Hippocampal formation (tissue), 2 donors: ENCODE measurements at regions not wholly inside any gene's neighbourhood (a gene's known extent, or its start where the extent isn't known, plus 50 kb on each side); places are given as distances from the start of the nearest gene placed in this dataset.
"Not testable (repeated sequence)": the region's sequence is repeated elsewhere in the genome, so short reads cannot be mapped to it uniquely, and the experiment has no call there.

Experiments
- DNase-seq, 2 donors: peaks; one replicate each; lab custom pipeline; 2025; lab: John Stamatoyannopoulos, UW

DNA sequence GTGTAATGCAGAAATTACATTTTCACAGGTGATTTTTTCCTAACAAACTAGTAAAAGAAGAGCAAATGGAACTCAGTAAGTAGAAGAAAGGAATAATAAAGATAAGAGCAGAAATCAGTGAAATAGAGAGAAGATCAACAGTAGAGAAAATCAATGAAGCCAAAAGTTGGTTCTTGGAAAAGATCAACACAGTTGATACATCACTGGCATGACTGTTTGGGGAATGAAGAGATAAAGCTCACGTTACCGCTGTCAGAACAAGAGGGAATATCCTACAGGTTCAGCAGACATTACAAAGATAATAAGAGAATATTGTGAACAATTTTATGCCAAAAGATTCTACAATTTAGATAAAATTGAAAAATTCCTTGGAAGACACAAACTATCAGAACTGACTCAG, 146.4 kb downstream of the ACTR3B start:
- DNase-seq = no peak

DNA sequence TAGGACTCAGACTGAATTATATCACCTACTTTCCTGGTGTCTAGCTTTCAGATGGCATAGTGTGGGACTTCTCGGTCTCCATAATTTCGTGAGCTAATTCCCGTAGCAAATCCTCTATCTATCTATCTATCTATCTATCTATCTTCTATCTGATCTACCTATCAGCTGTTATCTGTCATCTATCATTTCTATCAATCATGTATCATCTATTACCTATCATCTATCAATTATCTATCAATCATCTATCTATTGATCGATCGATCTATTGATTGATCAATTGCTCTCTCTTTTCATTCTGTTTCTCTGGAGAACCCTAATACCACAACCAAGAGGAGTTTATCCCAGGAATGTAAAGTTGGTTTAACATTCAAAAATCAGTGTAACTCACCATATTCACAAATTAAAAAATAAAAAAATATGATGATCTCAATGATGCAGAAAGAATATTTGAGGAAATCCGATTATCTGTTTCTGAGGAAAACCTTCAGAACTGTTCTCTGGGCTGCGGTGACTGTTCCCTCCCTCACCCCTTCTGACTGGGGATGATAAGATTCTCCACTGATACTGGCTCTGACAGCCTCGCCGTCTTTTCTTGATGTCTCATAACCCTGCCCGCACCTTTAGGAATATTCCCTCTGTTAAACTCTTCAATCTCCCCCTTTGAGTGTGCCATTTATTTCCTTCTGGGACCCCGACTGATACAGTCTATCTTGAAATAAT, 147.7 kb downstream of the ACTR3B start:
- DNase-seq = no peak

DNA sequence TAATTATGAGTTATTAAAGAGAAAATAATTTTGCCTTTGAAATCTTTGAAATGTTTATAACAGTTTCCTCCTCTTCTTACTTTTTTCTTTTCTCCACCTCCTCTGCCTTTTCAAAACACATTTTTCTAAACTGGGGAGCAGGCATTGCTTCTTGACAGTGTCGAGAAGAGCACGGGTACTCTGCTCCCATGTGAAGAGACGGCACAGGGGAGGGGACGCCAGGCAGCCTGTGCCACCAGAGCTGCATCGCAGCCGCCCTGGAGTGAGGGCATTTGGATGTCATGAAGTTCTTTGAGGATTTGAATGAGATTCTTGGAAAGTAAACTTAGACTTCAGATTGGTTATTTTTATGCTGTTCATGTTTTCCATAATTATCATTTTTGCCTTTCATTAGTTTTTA, 149.7 kb downstream of the ACTR3B start:
- no peak for DNase-seq

DNA sequence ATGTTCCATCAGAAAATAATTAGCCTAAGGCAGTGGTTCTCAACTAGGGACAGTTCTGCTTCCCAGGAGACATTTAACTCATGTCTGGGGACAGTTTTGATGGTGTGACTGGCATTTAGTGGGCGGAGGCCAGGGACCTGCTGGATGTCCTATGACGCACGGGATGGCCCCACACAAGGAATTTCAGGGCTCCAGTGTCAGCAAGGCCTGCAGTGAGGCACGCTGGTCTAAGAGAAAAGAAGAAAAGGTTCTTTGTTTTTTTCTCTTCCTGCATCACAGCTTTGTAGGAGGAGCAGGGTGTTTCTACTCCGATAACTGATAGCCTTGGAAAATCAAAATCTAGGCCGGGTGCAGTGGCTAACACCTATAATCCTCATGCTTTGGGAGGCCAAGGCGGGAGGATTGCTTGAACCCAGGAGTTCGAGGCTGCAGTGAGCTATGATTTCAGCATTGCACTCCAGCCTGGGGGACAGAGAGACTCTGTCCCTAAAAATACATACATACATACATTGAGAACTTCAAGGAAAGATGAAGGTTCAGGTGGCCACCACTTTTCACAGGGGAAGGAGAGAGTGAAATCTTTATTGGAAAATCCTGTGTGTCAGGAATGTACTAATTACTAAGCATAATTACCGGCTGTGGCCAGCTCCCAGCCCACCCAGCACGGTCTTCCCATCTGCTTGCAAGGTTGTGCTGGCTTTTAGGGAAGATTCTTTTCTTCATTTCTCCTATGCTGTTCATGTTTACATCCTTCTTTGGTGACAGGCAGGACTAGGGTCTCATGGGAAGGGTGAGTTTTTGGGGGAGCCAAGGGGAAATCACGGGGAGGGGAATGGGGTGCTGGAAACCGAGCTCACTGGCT, 150.4 kb downstream of the ACTR3B start:
- DNase-seq = no peak

DNA sequence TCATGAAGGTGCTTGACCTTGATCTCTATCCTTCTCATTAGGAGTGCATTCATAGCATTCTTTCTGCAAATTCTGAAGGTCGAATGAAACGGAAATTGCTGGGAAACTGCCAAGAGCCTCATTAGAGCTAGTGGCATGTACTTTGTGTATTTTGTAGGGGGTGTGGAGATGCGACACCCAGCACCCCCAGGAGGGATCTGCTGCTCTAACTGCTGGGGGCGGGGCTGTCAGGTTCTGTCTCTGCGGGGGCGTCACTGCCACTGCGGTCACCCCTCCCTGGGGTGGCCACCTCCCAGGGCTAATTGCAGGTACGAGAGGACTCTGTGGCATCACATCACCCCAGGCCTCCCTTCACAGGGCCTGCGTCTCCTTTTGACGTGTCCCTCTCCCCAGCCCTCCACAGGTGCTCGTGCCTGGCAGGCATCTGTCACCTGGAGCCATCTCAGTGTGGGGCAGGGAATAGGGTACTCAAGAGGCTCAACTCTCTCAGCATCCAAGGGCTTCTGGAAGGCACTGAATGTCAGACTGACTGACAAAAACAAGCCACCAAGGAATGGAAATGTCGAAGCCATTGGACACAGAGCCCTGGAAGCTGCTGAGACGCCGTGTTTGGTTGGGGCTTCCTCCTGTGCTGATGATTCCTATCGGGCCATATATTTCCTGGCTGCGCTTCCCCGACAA, 151.1 kb downstream of the ACTR3B start:
- no peak for DNase-seq

DNA sequence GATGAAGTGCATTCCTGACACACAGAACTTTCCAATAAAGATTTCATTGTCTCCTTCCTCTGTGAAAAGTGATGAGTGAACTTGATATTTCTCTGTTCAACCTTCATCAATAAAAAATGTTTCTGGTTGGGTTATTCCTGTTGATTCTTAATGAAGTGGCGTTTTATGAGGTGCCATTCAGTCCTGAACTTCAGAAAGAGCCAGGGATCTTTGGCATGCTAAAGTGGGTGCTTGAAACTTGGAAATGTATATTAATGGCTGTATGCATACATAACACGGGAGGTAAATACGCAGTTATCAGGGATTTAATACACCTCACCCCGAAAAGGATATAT, 151.6 kb downstream of the ACTR3B start:
- DNase-seq = no peak

DNA sequence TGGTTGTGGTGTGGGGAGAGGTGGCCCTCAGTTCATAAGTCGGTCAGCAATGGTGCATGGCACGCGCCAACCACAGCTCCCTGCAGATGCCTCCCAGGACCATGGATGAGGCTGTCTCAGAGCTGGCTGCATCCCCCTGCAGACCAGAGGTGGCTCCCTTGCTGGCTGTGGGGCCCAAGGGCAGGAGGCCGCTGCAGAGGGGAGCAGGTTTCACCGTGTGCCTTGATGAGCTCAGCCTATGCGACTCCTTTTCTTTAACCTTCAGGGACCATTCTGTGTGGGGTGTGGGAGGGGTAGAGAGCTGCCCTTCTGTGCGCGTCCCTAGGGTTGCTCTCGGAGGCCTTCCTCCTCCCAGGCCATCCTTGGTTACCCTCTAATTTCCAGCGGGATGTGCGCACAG, 152.4 kb downstream of the ACTR3B start:
- DNase-seq = no peak

DNA sequence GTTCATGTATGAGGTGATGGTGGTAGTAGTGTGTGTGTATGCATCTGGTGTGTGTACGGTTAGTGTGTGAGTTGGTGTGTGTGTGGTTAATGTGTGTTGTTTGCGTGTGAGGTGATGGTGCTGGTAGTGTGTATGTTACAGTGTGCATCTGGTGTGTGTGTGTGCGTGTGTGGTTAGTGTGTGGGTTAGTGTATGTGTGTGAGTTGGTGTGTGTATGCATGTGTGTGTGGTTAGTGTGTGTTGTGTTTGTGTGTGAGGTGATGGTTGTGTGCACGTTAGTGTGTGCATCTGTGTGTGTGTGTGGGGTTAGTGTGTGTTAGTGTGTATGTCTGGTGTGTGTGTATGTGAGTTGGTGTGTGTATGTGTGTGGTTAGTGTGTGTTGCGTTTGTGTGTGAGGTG, 153.0 kb downstream of the ACTR3B start:
- no peak for DNase-seq

DNA sequence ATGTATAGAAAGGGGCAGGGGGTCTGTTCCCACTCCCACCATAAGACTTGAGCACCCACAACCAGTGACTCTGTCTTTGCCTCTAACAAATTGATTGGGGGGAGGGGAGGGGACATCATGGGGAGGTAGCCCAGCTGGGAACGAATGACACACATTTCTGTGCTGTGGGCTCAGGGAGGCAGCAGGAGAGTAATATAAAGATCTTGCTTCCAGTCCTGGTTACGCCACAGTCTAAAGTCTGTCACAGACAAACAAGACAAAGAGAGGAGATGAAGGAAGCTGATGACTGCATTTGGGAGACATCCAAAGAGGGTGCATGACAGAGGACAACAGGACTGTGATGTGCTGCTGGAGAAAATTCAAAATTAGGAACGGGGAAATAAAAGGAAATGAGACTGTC, 153.9 kb downstream of the ACTR3B start:
- DNase-seq = no peak

DNA sequence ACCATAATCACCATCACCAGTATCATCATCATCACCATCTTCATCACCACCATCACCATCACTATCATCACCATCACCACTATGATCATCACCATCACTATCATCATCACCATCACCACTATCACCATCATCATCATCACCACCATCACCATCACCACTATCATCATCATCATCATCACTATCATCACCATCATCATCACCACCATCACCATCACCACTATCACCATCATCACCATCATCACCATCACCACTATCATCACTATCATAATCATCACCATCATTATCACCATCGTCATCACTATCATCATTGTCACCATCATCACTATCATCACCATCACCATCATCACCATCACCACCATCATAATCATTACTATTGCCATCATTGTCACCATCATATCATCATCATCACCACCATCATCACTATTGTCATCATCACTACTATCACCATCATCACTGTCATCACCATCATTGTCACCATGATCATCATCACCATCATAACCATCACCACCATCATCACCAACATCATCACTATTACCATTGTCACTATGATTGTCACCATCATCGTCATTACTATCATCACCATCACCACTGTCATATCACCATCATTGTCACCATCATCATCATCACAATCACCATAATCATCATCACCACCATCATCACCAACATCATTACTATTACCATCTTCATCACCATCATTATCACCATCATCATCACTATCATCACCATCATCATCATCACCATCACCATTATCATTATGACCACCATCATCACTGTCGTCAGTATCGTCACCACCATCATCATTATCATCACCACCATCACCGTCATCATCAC, 154.7 kb downstream of the ACTR3B start:
- DNase-seq = no peak

DNA sequence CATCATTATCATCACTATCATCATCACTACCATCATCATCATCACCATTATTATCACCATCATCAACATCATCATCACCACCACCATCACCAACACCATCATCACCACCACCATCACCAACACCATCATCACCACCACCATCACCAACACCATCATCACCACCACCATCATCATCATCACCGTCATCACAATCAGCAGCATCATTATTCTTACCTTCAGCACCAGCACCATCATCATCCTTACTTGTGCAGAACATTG, 155.2 kb downstream of the ACTR3B start:
- not testable (repeated sequence) for DNase-seq

DNA sequence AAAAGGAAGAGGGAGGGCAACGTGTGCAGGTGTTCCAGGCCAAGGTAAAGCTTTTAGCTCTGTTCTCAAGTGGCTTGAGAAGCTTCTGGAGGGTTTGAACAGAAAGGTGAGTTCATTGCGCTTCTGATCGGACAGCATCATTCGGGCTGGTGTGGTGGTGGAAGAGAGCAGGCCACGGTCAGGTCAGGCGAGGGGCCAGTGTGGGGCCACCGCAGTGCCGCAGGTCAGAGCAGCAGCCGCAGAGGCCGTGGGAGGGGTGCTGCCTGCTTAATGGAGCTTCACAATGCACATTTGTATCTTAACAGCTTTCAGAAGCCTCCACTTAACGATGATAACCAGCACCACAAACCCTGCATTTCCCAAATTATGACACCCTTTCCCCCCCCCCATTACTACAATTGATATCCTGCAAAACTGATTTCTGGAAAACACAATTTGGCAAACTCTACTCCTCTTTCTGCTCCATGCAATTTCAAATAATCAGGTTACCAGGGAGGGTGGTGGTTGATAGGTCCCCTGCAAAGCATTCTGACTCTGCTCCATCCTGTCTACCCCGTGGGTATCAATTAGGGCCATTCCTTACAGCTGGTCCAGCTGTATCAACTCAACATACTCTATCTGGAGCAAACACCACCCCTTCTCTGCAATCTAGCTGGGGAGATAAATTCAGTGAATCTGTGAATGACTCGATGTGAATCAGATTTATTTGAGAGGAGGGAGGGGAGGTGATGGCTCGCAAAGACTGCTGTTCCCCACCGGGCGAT, 162.9 kb downstream of the ACTR3B start:
- no peak for DNase-seq

DNA sequence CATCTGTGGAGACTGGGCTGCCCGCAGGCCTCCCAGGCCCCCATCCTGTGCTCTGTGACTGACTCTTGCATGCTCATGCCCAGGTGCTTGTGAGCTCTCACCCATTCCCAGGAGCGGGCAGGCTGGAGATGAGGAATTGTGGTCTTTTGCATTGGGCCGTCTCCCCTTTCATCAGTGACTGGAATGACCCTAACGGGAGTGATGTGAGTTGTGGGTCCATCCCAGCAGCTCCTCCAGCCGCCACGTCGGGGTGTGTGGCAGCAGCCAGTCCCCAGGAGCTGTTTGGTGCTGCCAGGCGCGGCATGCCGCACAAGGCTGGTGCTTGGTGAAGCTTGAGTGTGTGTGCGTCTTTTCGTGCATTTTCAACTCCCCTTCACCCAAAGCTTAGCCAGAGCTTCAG, 164.2 kb downstream of the ACTR3B start:
- DNase-seq = no peak

DNA sequence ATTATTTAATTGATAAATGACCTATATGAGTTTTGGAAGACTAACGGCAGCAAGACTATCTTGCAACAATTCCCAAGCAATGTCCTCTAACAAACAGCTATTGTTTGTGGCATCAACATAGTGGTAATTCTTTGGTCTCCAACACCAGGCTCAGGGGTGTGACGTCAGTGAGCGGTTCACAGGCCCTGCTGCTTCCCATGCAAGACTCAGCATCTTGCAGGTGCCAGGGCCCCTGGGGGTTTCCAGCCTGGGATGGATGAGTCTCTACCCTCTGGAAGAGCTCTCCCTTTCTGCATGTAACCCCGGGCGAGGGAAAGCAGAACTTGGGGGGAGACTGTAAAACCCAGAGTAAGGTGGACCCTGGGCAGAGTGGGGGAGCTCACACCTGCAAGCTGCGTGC, 164.7 kb downstream of the ACTR3B start:
- DNase-seq = peak in 1 of 2 donors; percentile 14

DNA sequence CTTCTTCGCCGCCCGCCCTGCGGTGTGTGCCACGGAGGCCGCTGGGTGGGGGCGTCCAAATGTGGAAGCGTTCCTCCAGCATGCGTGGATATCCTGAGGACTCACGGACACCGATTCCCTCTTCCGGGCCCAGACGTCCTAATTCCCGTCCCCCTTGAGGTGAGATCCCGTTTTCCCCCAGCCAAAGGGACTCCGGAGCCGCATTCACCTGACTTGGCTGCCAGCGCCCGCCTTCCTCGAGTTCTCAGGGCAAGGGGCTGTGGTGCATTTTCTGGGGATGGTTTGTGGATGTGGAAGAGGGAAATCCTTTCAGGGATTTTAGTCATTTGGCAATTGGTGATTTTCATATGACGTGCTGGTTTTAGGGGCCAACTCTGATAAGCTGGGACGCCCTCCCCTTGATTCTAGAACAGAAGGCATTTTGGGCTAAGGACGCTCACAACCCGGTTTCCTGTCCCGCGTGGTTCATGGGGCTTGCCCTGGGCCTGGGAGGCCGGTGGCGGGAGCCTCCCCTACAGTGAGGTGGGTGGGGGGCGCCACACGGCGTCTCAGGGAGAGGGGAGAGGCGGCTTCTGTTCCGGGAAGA, 165.4 kb downstream of the ACTR3B start:
- DNase-seq = no peak

DNA sequence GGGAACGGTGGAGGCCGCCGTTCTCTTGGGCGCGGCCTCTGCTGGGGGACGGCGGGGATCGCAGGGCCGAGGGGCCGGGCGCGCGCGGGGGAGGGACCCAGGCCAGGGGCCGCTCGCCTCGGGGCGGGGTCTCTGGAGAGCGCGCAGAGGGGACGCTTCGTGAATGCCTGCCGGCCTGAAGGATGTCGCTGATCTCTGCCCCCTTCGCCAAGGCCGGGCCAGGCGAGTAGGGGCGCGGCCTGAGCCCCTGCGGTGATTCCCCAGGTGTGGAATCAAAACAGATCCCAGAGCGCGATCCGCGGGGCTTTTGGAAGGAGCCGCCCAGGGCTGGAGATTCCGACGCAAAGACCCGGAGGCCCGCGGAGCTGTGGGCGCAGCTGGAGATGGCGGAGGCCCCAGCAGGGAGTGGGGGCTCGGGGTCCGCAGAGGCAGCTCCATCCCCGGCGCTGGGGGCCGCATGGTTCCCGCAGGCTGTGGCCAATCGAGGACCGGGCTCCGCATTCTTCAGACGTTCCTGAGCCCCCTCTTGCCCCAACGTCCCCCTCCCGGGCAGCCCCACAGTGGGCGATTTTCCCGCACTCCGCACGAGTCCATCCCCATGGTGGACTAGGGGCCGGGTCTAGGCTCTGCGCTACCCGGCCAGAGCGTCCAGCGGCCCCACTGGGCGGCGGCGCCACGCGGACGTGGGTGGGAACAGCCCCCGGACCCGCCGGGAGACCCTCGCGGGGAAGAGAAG, 166.0 kb downstream of the ACTR3B start:
- DNase-seq = no peak

DNA sequence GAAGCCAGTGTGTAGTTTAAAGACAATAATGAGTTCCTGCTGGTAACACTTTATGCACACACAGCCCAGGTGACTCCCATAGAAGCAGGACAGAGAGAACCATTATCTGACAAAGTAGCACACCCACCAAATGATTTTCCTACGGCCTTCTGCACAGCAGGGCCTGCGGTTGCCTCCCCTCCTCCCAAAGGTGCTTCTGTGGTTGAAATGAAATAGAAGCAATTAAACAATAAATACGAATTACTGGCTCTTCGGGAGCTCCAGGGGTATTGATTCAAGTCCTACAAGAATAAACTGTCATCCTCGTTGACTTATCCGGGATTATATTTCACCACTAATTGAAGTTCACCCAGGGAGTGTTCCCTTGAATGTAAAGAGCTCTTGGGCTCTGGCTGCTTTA, 172.1 kb downstream of the ACTR3B start:
- DNase-seq = no peak

DNA sequence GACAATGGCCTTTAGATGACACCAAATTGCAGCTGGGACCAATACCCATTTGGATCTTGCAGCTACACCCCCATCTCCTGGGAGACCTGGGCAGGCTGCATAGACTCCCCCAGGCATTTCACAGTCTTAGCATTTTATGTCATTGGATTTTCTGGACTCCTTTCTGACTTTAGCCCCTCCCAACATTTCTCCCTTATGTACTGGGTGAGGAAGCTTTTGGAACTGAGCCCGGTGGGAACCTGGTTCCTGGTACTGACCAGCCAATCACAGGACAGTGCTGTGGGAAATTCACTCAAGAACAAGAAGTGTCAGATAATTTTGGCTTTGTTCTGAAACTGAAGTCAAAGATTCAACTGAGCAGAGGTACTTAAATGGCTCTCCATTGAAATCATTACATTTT, 177.7 kb downstream of the ACTR3B start:
- DNase-seq = no peak

DNA sequence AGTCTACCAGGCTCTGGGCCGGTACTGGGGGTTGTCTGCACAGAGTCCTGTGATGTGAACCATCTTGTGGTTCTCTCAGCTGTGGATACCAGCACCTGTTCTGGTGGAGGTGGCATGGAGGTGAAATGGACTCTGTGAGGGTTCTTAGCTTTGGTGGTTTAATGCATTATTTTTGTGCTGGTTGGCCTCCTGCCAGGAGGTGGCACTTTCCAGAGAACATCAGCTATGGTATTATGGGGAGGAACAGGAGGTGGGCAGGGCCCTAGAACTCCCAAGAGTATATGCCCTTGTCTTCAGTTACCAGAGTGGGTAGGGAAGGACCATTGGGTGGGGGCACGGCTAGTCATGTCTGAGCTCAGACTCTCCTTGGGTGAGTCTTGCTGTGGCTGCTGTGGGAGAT, 187.1 kb downstream of the ACTR3B start:
- not testable (repeated sequence) for DNase-seq

DNA sequence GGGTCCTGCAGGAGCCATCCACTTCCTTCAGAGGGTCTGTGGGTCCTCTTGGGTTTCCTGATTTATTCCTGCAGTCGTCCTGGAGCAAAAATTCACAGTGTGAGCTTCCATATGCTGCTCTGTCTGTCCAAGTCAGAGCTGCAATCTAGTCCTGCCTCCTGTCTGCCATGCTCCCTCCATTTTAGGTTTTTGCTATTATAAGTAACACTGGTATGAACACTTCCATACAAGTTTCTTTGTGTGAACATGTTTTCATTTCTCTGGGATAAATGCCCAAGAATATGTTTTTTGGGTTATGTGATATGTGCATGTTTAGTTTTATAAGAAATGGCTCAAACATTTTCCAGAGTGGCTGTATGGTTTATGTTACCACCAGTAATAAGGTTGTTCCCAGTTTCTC, 188.1 kb downstream of the ACTR3B start:
- DNase-seq = no peak

DNA sequence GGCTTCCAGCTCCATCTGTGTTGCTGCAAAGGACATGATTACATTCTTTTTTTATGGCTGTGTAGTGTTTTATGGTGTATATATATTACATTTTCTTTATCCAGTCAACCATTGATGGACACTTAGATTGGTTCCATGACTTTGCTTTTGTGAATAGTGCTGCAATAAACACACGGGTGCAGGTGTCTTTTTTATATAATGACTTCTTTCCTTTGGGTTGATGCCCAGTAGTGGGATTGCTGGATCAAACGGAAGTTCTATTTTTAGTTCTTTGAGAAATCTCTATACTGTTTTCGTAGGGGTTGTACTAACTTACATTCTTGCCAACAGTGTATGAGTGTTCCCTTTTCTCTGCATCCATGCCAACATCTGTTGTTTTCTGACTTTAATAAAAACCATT, 189.7 kb downstream of the ACTR3B start:
- DNase-seq = no peak
